ENCODE measurements at regions not wholly inside any gene's neighbourhood (a gene's known extent, or its start where the extent isn't known, plus 50 kb on each side); places are given as distances from the start of the nearest gene placed in this dataset.

DNA sequence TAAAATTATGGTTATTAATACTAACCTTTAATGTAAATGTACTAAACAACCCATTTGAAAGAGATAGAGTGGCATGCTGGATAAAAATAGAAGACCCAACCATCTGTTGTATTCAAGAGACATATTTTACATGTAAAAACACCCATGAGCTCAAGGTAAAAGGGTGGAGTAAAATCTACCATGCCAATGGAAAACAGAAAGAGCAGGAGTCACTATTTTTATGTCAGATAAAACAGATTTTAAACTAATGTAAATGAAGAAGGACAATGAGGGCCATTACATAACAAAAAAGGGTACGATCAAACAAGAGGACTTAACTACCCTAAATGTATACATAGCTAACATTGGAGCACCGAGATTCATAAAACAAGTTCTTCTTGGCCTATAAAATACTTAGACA lies 66.3 kb downstream of the ITM2A start:
- no peak for DNase-seq

GRCh38 chrX:79290596-79290995 lies 76.5 kb downstream of the ITM2A start:
- DNase-seq = no peak

DNA sequence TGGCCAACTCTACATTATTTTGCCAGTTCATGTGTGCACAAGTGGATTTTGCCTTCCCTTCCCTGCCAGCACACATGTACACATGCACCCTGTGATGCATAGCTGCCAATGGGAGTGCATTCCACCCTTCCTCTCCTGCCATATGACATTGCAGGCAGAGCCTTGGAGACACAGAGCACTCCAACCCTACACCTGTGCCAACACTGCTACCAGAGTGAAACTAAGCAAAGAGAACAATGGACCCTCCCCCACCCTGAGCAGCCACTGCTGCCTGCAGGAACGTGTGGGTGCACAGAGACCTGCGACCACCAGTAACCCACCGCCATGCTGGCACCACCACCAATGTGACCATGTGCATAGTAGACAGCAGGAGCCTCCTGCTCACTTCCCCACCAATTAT lies 78.4 kb downstream of the ITM2A start:
- no peak for DNase-seq

DNA sequence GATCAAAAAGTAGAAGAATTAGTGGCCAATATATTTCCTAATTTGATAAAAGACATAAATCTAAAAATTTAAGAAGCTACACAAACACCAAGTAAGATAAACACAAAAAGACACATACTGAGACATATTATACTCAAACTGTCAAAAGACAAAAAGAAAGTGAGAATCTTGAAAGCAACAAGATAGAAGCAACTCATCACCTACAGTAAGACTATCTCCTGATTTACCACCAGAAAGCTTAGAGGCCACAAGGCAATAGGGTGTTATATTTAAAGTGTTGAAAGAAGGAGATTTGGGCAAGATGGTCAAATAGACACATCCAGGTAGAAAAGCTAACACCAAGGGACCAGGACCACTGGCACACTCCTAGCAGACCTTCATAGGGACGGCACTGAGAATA lies 79.4 kb downstream of the ITM2A start:
- DNase-seq = no peak

DNA sequence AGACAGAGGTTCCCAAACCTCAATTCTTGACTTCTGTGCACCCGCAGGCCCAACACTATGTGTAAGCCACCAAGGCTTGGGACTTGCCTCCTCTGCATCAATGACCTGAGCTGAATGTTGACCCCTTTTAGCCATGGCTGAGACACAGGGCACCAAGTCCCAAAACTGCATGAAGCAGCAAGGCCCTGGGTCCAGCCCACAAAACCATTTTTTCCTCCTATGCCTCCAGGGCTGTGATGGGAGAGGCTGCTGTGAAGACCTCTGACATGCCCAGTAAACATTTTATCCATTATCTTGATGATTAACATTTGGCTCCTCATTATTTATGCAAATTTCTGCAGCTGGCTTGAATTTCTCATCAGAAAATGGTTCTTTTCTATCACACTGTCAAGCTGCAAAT lies 85.4 kb downstream of the ITM2A start:
- no peak for DNase-seq

GRCh38 chrX:79270401-79270800 lies 96.7 kb downstream of the ITM2A start:
- DNase-seq = peak; percentile 18 to 45 (median 41)

DNA sequence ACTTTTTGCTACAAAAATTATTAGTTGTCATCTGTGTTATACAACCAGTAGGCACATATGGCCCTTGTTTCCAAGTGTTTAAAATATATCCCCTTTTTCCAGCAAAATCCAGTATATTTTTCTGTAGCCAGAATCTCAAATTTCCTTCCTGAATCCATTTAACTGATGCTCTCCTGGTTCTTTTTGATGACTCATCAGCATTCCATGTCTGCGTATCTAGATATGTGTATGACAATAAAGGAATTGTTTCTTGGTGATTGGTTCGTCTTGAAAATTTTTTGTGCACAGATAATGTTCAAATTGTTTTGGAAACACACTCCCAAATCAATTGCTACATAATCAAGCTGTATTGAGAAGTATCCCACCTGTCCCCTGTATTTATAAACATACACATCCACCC lies 98.3 kb downstream of the ITM2A start:
- DNase-seq = no peak

DNA sequence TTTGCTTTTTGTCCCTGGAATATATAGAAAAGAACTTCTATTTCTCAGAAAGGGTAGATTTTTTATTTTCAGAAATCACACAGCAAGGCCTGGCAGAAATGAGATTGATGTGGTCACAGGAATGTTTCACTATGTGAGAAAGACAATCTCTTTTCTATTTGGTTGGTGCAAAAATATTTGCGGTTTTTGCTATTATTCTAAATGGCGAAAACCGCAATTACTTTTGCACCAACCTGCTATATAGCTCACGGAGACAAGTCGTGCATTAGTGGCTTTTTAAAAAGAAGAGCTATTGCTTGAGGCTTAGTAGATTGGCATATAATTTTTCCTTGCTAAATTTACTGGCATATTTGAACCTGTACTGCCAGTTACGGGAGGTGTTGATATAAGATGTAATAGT lies 100.4 kb downstream of the ITM2A start:
- no peak for DNase-seq

DNA sequence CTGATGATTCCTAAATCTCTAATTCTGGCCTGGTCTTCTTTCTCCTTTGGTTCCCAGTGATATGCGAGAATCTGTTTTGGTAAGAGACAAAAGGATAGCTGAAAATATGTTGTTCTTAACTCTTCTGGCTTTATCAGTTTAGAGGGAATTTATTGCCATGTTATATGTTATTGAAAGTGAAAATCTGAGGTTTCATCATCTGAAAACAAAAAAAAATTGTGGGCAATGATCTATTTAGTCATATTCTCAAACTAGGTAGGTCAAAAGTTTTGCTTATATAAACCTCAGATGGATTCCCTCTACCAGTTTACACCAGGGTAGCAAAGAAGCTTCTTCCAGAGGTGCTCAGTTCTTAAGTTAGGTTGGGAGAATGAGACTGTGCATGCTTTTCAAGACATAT lies 103.6 kb downstream of the ITM2A start:
- DNase-seq = no peak

DNA sequence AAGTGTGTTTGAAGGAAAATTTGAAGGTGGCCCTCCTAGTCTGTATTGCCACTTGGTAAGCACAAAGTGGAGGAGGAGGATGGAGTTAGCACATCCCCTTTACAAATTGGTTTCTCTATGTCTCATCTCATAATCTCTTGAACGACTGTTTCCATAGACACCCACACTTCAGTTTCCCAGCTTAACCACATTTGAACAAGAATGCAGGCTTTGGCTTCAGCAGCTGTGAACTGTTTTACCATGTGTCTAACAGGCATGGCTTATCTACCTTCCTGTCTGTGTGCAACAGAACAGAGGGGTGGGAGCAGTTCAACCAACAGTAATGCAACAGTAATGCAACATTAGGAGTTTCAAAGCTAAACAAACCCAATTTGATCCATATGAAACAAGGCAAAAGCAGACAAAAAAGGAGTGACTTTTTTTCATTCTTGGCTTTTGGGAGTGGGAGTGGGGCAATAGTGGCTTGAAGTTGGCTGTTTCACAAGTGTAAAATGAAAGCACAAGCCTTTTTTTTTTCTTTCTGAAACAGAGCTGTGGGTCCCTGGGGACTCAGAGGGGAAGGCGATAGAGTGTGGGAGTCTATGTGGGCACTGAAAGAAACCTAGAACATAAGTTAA lies 108.0 kb downstream of the ITM2A start:
- peak in 2 of 4 experiments; percentile 0 for DNase-seq

GRCh38 chrX:79243691-79244090 lies 99.2 kb downstream of the GPR174 start:
- DNase-seq = no peak

GRCh38 chrX:79235899-79236298 lies 91.4 kb downstream of the GPR174 start:
- no peak for DNase-seq

DNA sequence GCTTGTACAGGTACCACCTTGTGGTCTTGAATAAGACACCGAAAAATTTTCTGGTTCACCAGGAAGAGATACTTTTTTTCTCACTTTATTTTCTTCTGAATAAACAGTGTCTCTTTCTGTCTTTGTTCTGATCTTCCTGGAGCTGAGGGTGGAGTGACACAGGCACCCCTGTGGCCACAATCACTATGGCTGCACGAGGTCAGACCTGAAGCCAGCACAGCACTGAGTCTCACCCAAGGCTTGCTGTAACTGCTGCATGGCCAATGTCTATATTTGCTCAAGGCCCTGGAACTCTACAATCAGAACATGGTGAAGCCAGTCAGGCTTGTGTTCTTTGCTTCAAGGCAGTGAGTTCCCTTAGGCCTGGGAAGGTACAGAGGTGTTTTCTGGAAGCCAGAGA lies 87.2 kb downstream of the GPR174 start:
- no peak for DNase-seq
